GM12891 (cell line): ENCODE measurements at regions not wholly inside any gene's neighbourhood (a gene's known extent, or its start where the extent isn't known, plus 50 kb on each side); places are given as distances from the start of the nearest gene placed in this dataset.

ENCODE experiments used
- DNase-seq: peaks from one replicate; pipeline ENCODE4 v3.0.0; 2011; ENCODE audit warnings: low spot score; ENCODE audit not compliant: insufficient read length
- FAIRE-seq: peaks from 2 replicates; lab custom pipeline; 2011; peaks lifted over from hg19 to GRCh38; lab: Jason Lieb, UNC
- PAX5 ChIP-seq: IDR thresholded peaks from 2 replicates; pipeline ENCODE4 v1.6.1; 2011; ENCODE audit warnings: low read length, moderate library complexity, mild to moderate bottlenecking; ENCODE audit not compliant: insufficient read depth, severe bottlenecking
- POLR2A ChIP-seq: IDR thresholded peaks from 2 replicates; pipeline ENCODE4 v1.6.1; 2011; ENCODE audit warnings: low read depth, low read length, control low read depth
- POLR2AphosphoS5 ChIP-seq: IDR thresholded peaks from 2 replicates; pipeline ENCODE4 v1.6.1; 2011; ENCODE audit warnings: low read depth, low read length, control low read depth
- POU2F2 ChIP-seq: IDR thresholded peaks from 2 replicates; pipeline ENCODE4 v1.6.1; 2011; ENCODE audit warnings: low read depth, mild to moderate bottlenecking, control low read depth, low read length, moderate library complexity
- SPI1 ChIP-seq: IDR thresholded peaks from 2 replicates; pipeline ENCODE4 v1.6.1; 2011; ENCODE audit warnings: low read depth, low read length, control low read depth
- TAF1 ChIP-seq: IDR thresholded peaks from 2 replicates; pipeline ENCODE4 v1.6.1; 2011; ENCODE audit warnings: low read depth, low read length, control low read depth

DNA sequence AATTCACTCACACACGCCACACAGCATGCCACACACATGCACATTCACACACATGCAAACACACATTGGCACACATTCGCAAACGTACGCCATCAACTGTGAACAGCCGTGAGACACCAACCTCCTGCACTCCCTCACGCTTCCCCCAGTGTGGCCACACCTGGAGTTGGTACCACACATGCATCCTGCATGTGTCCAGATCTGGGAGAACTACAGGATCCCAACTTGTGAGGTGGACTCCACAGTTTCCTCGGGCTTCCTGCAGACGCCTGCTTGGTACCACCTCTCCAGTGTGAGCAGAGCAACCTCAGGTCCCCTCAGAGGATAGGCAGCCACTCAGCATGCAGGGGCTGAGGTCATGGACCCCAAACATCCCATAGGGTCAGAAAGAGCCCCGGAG lies 239.0 kb downstream of the EIPR1 start:
- FAIRE-seq (no peak), DNase-seq (no peak)
- no peak for TF ChIP-seq TAF1
- no peak for TF ChIP-seq POU2F2
- no peak for TF ChIP-seq POLR2AphosphoS5
- no peak for TF ChIP-seq POLR2A
- TF ChIP-seq PAX5 = no peak
- TF ChIP-seq SPI1 = no peak

GRCh38 chr2:3137651-3138300 lies 239.8 kb downstream of the EIPR1 start:
- TF ChIP-seq POLR2AphosphoS5 (no peak), POLR2A (no peak), TAF1 (no peak), POU2F2 (no peak), PAX5 (no peak), SPI1 (no peak)
- DNase-seq (no peak), FAIRE-seq (peak; percentile 74)

DNA sequence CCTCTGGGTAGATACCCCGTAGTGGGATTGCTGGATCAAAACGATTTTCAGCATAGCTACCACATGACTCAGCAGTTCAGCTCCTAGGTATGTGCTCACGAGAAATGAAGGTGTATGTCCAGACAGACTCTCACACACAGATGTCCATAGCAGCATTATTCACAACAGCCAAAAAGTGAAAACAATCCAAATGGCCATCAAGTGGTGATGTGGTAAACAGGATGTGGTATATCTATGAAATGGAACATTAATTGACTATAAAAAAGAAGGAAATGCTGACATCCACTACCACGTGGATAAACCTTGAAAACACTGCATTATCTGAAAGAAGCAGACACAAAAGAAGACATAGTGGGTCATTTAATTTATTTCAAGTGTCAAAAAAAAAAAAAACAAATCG lies 241.9 kb downstream of the EIPR1 start:
- FAIRE-seq (no peak), DNase-seq (no peak)
- no peak for TF ChIP-seq POLR2A
- TF ChIP-seq TAF1 = no peak
- no peak for TF ChIP-seq POU2F2
- TF ChIP-seq SPI1 = no peak
- no peak for TF ChIP-seq PAX5
- no peak for TF ChIP-seq POLR2AphosphoS5

GRCh38 chr2:3134026-3134571 lies 243.5 kb downstream of the EIPR1 start:
- no peak for DNase-seq
- TF ChIP-seq TAF1 = no peak
- no peak for TF ChIP-seq POU2F2
- no peak for TF ChIP-seq PAX5
- no peak for TF ChIP-seq POLR2A
- TF ChIP-seq POLR2AphosphoS5 = no peak
- no peak for TF ChIP-seq SPI1
- no peak for FAIRE-seq

DNA sequence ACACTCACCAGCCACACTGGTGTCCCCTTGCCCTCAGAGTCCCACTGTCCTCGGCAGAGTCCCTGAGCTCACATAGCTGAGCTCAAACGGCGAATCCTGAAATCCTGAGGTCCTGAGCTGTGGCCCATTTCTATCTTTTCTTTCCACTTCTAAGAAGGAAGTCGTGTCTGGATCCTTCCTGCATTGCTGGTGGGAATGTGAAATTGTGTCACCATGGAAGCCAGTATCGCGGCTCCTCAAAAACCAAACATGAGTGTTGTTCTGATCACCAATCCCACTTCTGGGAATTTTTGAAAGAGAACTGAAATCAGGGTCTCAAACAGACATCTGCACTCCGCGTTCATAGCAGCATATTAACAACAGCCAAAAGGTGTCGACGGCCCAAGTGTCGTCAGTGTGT lies 244.7 kb downstream of the EIPR1 start:
- DNase-seq = no peak
- no peak for TF ChIP-seq TAF1
- no peak for TF ChIP-seq PAX5
- FAIRE-seq = no peak

- no peak for DNase-seq
- no peak for FAIRE-seq
- no peak for TF ChIP-seq POLR2AphosphoS5
Measured at GRCh38 chr2:3132466-3132865, 245.2 kb downstream of the EIPR1 start.

- TF ChIP-seq PAX5 (no peak), POLR2AphosphoS5 (no peak), TAF1 (no peak), POU2F2 (no peak), POLR2A (no peak), SPI1 (no peak)
- no peak for FAIRE-seq
- no peak for DNase-seq
Measured at GRCh38 chr2:3131636-3132326, 245.8 kb downstream of the EIPR1 start.

- no peak for FAIRE-seq
- DNase-seq = no peak
- no peak for TF ChIP-seq PAX5
Measured at GRCh38 chr2:3130889-3131635, 246.6 kb downstream of the EIPR1 start.

- TF ChIP-seq POLR2AphosphoS5 = no peak
- TF ChIP-seq PAX5 = no peak
- TF ChIP-seq SPI1 = no peak
- no peak for TF ChIP-seq TAF1
- TF ChIP-seq POU2F2 = no peak
- no peak for TF ChIP-seq POLR2A
- DNase-seq (no peak), FAIRE-seq (no peak)
Measured at GRCh38 chr2:3130444-3130843, 247.2 kb downstream of the EIPR1 start.

DNA sequence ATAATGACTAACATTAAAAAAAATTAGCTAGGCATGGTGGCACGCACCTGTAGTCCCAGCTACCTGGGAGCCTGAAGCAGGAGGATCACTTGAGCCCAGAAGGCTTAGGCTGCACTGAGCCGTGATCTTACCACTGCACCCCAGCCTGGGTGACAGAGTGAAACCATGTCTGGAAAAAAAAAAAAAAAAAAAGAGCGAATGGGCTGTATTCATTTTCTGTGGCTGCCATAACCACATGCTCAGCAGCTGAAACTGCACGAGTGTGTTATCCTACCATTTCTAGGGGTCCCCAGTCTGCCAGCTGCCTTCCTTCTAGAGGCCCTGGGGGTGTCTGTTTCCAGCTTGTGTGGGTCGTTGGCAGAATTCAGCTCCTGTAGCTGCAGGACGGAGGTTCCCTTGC lies 247.8 kb downstream of the EIPR1 start:
- DNase-seq = no peak
- TF ChIP-seq POU2F2 (no peak), POLR2A (no peak), SPI1 (no peak), TAF1 (no peak), POLR2AphosphoS5 (no peak), PAX5 (no peak)
- FAIRE-seq = no peak
